Suprapubic skin (tissue), 4 donors: ENCODE measurements at regions not wholly inside any gene's neighbourhood (a gene's known extent, or its start where the extent isn't known, plus 50 kb on each side); places are given as distances from the start of the nearest gene placed in this dataset.

ENCODE experiments used
- CTCF ChIP-seq, 2 donors: fragments of 200-600 bp in 1 of 2; fragments of 450-650 bp in 1 of 2; sonication (generic) in 1 of 2; IDR thresholded peaks; one replicate each; pipeline ENCODE4 v1.5.1; 2016 to 2019; ENCODE audit warnings: antibody characterized with exemption in 2 of 2, mild to moderate bottlenecking in 1 of 2, moderate library complexity in 1 of 2
- EP300 ChIP-seq: sonication (generic); formaldehyde crosslinking; IDR thresholded peaks from one replicate; pipeline ENCODE4 v1.6.1; 2017; ENCODE audit warnings: antibody characterized with exemption
- POLR2A ChIP-seq, 2 donors: fragments of 450-650 bp; IDR thresholded peaks; one replicate each; pipeline ENCODE4 v1.6.1; 2017; ENCODE audit warnings: antibody characterized with exemption in 2 of 2, mild to moderate bottlenecking in 2 of 2, moderate library complexity in 2 of 2
- POLR2AphosphoS5 ChIP-seq, 3 donors: sonication (generic); formaldehyde crosslinking; IDR thresholded peaks; one replicate each; pipeline ENCODE4 v1.6.1; 2017; ENCODE audit warnings: antibody characterized with exemption in 3 of 3

GRCh38 chr4:15202481-15202880 is 200.2 kb downstream of the CPEB2 start:
- no peak for TF ChIP-seq CTCF (IDR thresholded peaks at IDR 0.05)
- TF ChIP-seq POLR2A (IDR thresholded peaks at IDR 0.05) = no peak
- TF ChIP-seq EP300 = no peak
- TF ChIP-seq POLR2AphosphoS5 (IDR thresholded peaks at IDR 0.05) = no peak
